K562 (cell line): ENCODE measurements at regions not wholly inside any gene's neighbourhood (a gene's known extent, or its start where the extent isn't known, plus 50 kb on each side); places are given as distances from the start of the nearest gene placed in this dataset.

ENCODE experiments used
- ATAC-seq: fragments of 200-7000 bp; cut with Tn5 transposase; 3 replicates; pipeline ENCODE4 v1.9.1; 2020; ENCODE audit warnings: moderate library complexity
- BruUV-seq: library from RNA; stranded (reverse); fragments of 400-500 nt; replicated peaks from 2 replicates; lab custom pipeline; 2021; lab: Mats Ljungman, UMichigan
- CTCF ChIA-PET: fragments of 300-600 bp; formaldehyde crosslinking; extraction: SDS; loops from one replicate; lab custom pipeline; 2021; ENCODE audit warnings: low intra/inter-chr PET ratio; lab: Yijun Ruan, JAX
- POLR2A ChIA-PET: fragments of 300-600, 350-650 bp; sonication (Branson Sonifier 250); formaldehyde crosslinking; extraction: SDS; loops from one replicate; lab custom pipeline; 2021; ENCODE audit warnings: antibody characterized with exemption, inconsistent platforms; lab: Yijun Ruan, JAX
- DNase-seq, 4 experiments: peaks; one replicate each; pipeline versions ENCODE4 v3.0.0 to v3.0.0-alpha.2; 2011 to 2018; ENCODE audit warnings: low spot score in 3 of 4, mixed read lengths in 3 of 4; ENCODE audit errors: extremely low read depth in 1 of 4
- FAIRE-seq: peaks from 2 replicates; lab custom pipeline; 2011; peaks lifted over from hg19 to GRCh38; lab: Jason Lieb, UNC
- H2AFZ ChIP-seq: 2 replicates; pipeline ENCODE4 v1.6.0; 2011; ENCODE audit warnings: low read depth, low read length, control low read depth, inconsistent platforms
- H3K27ac ChIP-seq: fragments of 200-600 bp; 3 replicates; pipeline ENCODE4 v1.8.0; 2011; ENCODE audit warnings: low read depth, mild to moderate bottlenecking, control low read depth, inconsistent platforms, low read length, moderate library complexity, mixed read lengths; ENCODE audit errors: extremely low read depth
- H3K27me3 ChIP-seq, 2 experiments: fragments of 300-600 bp in 1 of 2; 2 replicates in 1 of 2; 3 replicates in 1 of 2; pipeline versions ENCODE4 v1.6.0 to v1.8.0; 2011; ENCODE audit warnings: inconsistent platforms in 2 of 2, low read length in 2 of 2, mild to moderate bottlenecking in 1 of 2, mixed read lengths in 1 of 2, moderate library complexity in 1 of 2; ENCODE audit not compliant: control insufficient read depth in 2 of 2, insufficient read depth in 2 of 2
- H3K36me3 ChIP-seq: fragments of 300-600 bp; 3 replicates; pipeline ENCODE4 v1.8.0; 2011; ENCODE audit warnings: mild to moderate bottlenecking, low read length, inconsistent platforms; ENCODE audit not compliant: control insufficient read depth, insufficient read depth
- H3K4me1 ChIP-seq, 2 experiments: fragments of 200-600 bp in 1 of 2; replicated peaks in 1 of 2; 2 replicates in 1 of 2; 3 replicates in 1 of 2; pipeline versions ENCODE4 v1.5.1 to v1.8.0; 2011; ENCODE audit warnings: inconsistent platforms in 2 of 2, low read length in 2 of 2, mild to moderate bottlenecking in 1 of 2, mixed read lengths in 1 of 2, moderate library complexity in 1 of 2; ENCODE audit not compliant: control insufficient read depth in 2 of 2, insufficient read depth in 2 of 2
- H3K4me2 ChIP-seq: 2 replicates; pipeline ENCODE4 v1.6.1; 2011; ENCODE audit warnings: low read length, control low read depth, inconsistent platforms, mixed read lengths; ENCODE audit not compliant: insufficient read depth
- H3K4me3 ChIP-seq: fragments of 200-600 bp; sonication (generic), shearing (Covaris generic); 2 replicates; pipeline ENCODE4 v1.5.1; 2016; ENCODE audit warnings: control low read depth, inconsistent platforms
- H3K79me2 ChIP-seq: fragments of 200-600 bp; 3 replicates; pipeline ENCODE4 v1.8.0; 2011; ENCODE audit warnings: low read length, inconsistent platforms; ENCODE audit not compliant: control insufficient read depth, insufficient read depth
- H3K9ac ChIP-seq, 2 experiments: 2 replicates each; pipeline versions ENCODE4 v1.6.0 to v1.6.1; 2011; ENCODE audit warnings: low read depth in 2 of 2, low read length in 2 of 2, control low read depth in 1 of 2, inconsistent platforms in 1 of 2, mild to moderate bottlenecking in 1 of 2, mixed read lengths in 1 of 2; ENCODE audit not compliant: insufficient read depth in 1 of 2
- H3K9me1 ChIP-seq: one replicate; pipeline ENCODE4 v1.6.0; 2011; ENCODE audit warnings: inconsistent platforms, mild to moderate bottlenecking, low read length, moderate library complexity; ENCODE audit not compliant: control insufficient read depth, insufficient read depth
- H3K9me3 ChIP-seq: replicated peaks from 2 replicates; pipeline ENCODE4 v1.5.1; 2011; ENCODE audit warnings: low read depth, low read length, inconsistent platforms; ENCODE audit not compliant: control insufficient read depth, insufficient read depth
- H4K20me1 ChIP-seq: replicated peaks from 2 replicates; pipeline ENCODE4 v1.6.1; 2011; ENCODE audit warnings: low read length, inconsistent platforms, mixed read lengths; ENCODE audit not compliant: control insufficient read depth, insufficient read depth
- CEBPG ChIP-seq, 3 experiments: fragments of 200-800 bp in 1 of 3; sonication (Bioruptor generic) in 1 of 3; sonication (generic) in 1 of 3; formaldehyde crosslinking in 1 of 3; IDR thresholded peaks in 2 of 3; conservative IDR thresholded peaks in 1 of 3; 2 replicates each; pipeline versions ENCODE4 v1.6.1 to v1.8.0; 2016 to 2022; ENCODE audit warnings: missing compliant biosample characterization in 2 of 3, missing genetic modification characterization in 2 of 3, mild to moderate bottlenecking in 1 of 3, missing genetic modification reagents in 1 of 3
- CLOCK ChIP-seq: fragments of 250-450 bp; sonication (Bioruptor Pico); IDR thresholded peaks from 2 replicates; pipeline ENCODE4 v1.4.0; 2020; ENCODE audit warnings: mild to moderate bottlenecking, moderate library complexity, borderline replicate concordance
- EP300 ChIP-seq: IDR thresholded peaks from 2 replicates; pipeline ENCODE4 v1.6.1; 2012; ENCODE audit warnings: low read length, improper control_type of control experiment
- ESRRA ChIP-seq: fragments of 450-650 bp; IDR thresholded peaks from 2 replicates; pipeline ENCODE4 v1.6.1; 2014; ENCODE audit warnings: low read depth, mild to moderate bottlenecking, moderate library complexity, borderline replicate concordance
- HDGF ChIP-seq: fragments of 450-650 bp; IDR thresholded peaks from 2 replicates; pipeline ENCODE4 v1.6.1; 2016
- SP2 ChIP-seq: IDR thresholded peaks from 2 replicates; pipeline ENCODE4 v1.6.1; 2011; ENCODE audit warnings: mild to moderate bottlenecking, low read depth, low read length, moderate library complexity; ENCODE audit not compliant: poor library complexity, severe bottlenecking; ENCODE audit errors: extremely low read depth
- TOE1 ChIP-seq, 2 experiments: fragments of 450-650 bp in 1 of 2; sonication (generic) in 1 of 2; formaldehyde crosslinking in 1 of 2; IDR thresholded peaks; 2 replicates each; pipeline versions ENCODE4 v1.7.1 to v1.8.0; 2016 to 2022; ENCODE audit warnings: borderline replicate concordance in 2 of 2, mild to moderate bottlenecking in 2 of 2, antibody characterized with exemption in 1 of 2, inconsistent platforms in 1 of 2, low read depth in 1 of 2, missing genetic modification reagents in 1 of 2, moderate library complexity in 1 of 2
- ZNF24 ChIP-seq: fragments of 450-650 bp; IDR thresholded peaks from 2 replicates; pipeline ENCODE4 v1.6.1; 2016
- WGBS: fragments of 100-300 bp; shearing (Covaris generic); methylation state at CpG from one replicate; pipeline ENCODE4 v1.1.6; 2016; ENCODE audit warnings: low coverage, mixed read lengths; ENCODE audit not compliant: insufficient coverage; ENCODE audit errors: missing lambda C conversion rate; 5-methylcytosine and 5-hydroxymethylcytosine counted together
- in situ Hi-C: fragments of 300-500 bp; cut with MboI; formaldehyde crosslinking; loops from 4 replicates; pipeline ENCODE4 v1.15.0; 2018; ENCODE audit warnings: inconsistent platforms, mixed read lengths
- intact Hi-C: fragments of 100-400 bp; cut with micrococcal nuclease; formaldehyde crosslinking; loops from 2 replicates; pipeline ENCODE4 v1.14.2; 2022
- TF ChIP-seq, protein P1 (sequence below): fragments of 250-450 bp; sonication (Bioruptor Pico); IDR thresholded peaks from 2 replicates; pipeline ENCODE4 v1.8.0; 2022; ENCODE audit warnings: inconsistent platforms, mild to moderate bottlenecking, moderate library complexity, borderline replicate concordance
- TF ChIP-seq, protein P2 (sequence below): IDR thresholded peaks from 2 replicates; pipeline ENCODE4 v1.6.1; 2011; ENCODE audit warnings: borderline replicate concordance, low read depth, mild to moderate bottlenecking, moderate library complexity, low read length; ENCODE audit not compliant: insufficient read depth, poor library complexity, severe bottlenecking

DNA sequence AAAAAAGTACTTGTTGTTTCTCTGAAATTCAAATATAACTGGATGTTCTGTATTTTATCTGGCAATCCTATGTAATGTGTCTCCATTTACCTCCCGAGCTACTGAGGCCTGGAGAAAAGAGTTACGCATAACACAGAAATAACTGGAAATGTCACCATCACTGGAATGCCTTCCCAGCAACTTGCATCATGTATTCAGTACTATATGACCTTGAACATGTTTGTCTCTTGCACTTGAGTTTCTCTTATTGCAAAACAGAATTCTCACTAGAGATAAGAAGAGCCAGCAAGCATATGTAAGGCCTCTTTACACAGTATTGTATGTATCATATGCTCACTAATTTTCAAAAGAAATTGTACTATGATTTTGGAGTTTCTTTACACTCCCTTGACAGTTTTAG, 99.6 kb upstream of the CTAGE1 start:
- in situ Hi-C loops = no loop called here
- DNase-seq (no peak), FAIRE-seq (no peak)
- H2AFZ ChIP-seq = no peak overlapping the region
- H3K4me3 ChIP-seq = no peak overlapping the region
- peaks cover 0 to 8% of the 10 kb centered on the region in 2 experiments; a peak in 2 of 5 replicates for H3K27me3 ChIP-seq
- TF ChIP-seq CEBPG (CRISPR knock-in tag; IDR thresholded peaks at IDR 0.05) (no peak), CEBPG (tag; conservative IDR thresholded peaks at IDR 0.05 in 1 of 2, IDR thresholded peaks at IDR 0.05 in 1 of 2) (0 out of 4 replicates have a peak, but pooled peaks of 1 of the 2 experiments have one; percentile 29), SP2 (no peak), TOE1 (IDR thresholded peaks at IDR 0.05; ENCODE audit: borderline replicate concordance) (no peak), TOE1 (CRISPR knock-in tag; IDR thresholded peaks at IDR 0.05; ENCODE audit: borderline replicate concordance, low read depth) (no peak), EP300 (no peak), HDGF (no peak), ESRRA (peak; percentile 60; the same call in 1 of the 2 replicates), CLOCK (CRISPR knock-in tag) (no peak), ZNF24 (0 out of 2 replicates have a peak, but pooled peaks have one; percentile 9)
- TF ChIP-seq, protein P1, sequence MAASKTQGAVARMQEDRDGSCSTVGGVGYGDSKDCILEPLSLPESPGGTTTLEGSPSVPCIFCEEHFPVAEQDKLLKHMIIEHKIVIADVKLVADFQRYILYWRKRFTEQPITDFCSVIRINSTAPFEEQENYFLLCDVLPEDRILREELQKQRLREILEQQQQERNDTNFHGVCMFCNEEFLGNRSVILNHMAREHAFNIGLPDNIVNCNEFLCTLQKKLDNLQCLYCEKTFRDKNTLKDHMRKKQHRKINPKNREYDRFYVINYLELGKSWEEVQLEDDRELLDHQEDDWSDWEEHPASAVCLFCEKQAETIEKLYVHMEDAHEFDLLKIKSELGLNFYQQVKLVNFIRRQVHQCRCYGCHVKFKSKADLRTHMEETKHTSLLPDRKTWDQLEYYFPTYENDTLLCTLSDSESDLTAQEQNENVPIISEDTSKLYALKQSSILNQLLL (CRISPR knock-in tag) = no peak
- TF ChIP-seq, protein P2, sequence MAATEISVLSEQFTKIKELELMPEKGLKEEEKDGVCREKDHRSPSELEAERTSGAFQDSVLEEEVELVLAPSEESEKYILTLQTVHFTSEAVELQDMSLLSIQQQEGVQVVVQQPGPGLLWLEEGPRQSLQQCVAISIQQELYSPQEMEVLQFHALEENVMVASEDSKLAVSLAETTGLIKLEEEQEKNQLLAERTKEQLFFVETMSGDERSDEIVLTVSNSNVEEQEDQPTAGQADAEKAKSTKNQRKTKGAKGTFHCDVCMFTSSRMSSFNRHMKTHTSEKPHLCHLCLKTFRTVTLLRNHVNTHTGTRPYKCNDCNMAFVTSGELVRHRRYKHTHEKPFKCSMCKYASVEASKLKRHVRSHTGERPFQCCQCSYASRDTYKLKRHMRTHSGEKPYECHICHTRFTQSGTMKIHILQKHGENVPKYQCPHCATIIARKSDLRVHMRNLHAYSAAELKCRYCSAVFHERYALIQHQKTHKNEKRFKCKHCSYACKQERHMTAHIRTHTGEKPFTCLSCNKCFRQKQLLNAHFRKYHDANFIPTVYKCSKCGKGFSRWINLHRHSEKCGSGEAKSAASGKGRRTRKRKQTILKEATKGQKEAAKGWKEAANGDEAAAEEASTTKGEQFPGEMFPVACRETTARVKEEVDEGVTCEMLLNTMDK = no peak
- TF ChIP-seq, all 486 proteins: peak for 3
- Histone ChIP-seq H3K9ac (no peak overlapping the region), H3K36me3 (no peaks in the 10 kb centered on the region), H3K9me1 (no peaks in the 10 kb centered on the region), H3K4me1 (no peaks in the 10 kb centered on the region), H3K79me2 (no peaks in the 10 kb centered on the region), H3K9me3 (no peaks in the 10 kb centered on the region), H3K4me2 (no peak overlapping the region), H3K27ac (no peak overlapping the region), H4K20me1 (no peaks in the 10 kb centered on the region)
- ChIA-PET POLR2A (no interaction called here), CTCF (no interaction called here)
- intact Hi-C loops = no loop called here
- BruUV-seq = no TSS peak
- ATAC-seq = no peak
- 38% methylated on average over 2 of the region's 2 CpGs for WGBS
